HT1080 (cell line): ENCODE measurements at regions not wholly inside any gene's neighbourhood (a gene's known extent, or its start where the extent isn't known, plus 50 kb on each side); places are given as distances from the start of the nearest gene placed in this dataset.
"Not testable (repeated sequence)": the region's sequence is repeated elsewhere in the genome, so short reads cannot be mapped to it uniquely, and the experiment has no call there.

Experiments
- DNase-seq: peaks from one replicate; pipeline ENCODE4 v3.0.0-alpha.2; 2015; ENCODE audit warnings: low read depth

DNA sequence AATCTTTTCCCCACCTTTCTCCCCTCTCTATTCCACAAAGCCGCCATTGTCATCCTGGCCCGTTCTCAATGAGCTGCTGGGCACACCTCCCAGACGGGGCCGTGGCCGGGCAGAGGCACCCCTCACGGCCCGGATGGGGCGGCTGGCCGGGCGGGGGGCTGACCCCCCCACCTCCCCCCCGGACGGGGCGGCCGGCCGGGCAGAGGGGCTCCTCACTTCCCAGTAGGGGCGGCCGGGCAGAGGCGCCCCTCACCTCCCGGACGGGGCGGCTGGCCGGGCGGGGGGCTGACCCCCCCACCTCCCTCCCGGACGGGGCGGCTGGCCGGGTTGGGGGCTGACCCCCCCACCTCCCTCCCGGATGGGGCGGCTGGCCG lies 85.6 kb downstream of the OR2B2 start:
- DNase-seq: not testable (repeated sequence)

DNA sequence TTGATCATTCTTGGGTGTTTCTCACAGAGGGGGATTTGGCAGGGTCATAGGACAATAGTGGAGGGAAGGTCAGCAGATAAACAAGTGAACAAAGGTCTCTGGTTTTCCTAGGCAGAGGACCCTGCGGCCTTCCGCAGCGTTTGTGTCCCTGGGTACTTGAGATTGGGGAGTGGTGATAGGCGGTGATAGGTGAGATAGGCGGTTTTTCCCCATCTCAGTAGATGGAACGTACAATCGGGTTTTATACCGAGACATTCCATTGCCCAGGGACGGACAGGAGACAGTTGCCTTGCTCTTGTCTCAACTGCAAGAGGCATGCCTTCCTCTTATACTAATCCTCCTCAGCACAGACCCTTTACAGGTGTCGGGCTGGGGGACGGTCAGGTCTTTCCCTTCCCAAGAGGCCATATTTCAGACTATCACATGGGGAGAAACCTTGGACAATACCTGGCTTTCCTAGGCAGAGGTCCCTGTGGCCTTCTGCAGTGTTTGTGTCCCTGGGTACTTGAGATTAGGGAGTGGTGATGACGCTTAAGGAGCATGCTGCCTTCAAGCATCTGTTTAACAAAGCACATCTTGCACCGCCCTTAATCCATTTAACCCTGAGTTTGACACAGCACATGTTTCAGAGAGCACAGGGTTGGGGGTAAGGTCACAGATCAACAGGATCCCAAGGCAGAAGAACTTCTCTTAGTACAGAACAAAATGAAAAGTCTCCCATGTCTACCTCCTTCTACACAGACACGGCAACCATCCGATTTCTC lies 86.2 kb downstream of the OR2B2 start:
- not testable (repeated sequence) for DNase-seq

DNA sequence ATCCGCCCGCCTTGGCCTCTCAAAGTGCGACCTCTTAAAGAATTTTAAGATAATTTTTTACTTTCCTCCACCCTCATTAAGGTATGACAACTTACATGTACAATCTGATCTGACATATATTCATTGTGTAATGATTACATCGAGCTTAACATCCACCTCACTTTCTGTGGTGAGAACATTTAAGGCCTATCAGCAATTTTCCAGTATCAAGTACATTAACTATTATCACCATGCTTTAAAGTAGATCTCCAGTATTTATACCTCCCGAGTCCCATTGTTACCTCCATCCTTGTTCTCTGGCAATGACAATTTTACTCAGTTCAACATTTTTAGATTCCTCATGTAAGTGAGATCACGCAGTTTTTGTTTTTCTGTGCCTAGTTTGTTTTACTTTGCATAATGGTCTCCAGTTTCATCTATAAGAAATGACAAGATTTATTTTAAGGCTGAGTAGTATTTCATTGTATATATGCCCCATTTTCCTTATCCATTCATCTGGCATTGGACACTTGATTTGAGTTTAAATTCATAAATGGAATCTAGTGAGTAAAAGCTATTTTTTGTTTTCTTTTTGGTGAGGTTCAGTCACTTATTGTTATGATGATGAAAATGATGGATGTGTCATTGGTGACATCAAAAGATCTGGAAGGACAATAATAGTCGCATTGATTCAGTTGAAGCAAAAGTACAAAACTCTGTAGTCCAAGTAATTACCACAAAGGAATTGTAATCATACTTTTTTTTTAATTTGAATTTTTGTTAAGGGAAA lies 87.0 kb downstream of the OR2B2 start:
- DNase-seq: no peak

DNA sequence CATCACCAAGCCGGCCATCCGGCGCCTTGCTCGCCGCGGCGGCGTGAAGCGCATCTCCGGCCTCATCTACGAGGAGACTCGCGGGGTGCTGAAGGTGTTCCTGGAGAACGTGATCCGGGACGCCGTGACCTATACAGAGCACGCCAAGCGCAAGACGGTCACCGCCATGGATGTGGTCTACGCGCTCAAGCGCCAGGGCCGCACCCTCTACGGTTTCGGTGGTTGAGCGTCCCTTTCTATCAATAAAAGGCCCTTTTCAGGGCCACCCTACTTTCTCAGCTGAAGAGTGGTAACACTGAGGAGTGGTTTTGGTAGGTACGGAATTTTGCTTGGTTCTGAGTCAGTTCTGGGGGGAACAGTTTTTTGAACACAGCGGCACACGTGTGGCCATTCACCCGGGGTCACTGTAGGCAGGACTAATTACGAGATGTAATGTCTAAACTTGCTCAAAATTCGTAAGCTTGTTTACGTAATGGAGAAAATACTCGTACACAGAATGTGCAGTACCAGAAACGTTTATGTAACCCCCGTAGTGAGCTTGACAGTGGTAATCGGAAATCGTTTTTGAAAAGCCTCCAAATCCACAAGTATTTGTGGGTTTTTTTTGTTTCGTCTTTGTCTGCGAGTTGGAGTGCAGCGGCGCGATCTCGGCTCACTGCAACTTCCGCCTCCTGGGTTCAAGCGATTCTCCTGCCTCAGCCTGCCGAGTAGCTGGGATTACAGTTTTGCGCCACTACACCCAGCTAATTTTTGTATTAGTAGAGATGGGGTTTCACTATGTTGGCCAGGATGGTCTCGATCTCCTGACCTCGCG lies 87.8 kb downstream of the OR2B2 start:
- DNase-seq: peak; percentile 77

DNA sequence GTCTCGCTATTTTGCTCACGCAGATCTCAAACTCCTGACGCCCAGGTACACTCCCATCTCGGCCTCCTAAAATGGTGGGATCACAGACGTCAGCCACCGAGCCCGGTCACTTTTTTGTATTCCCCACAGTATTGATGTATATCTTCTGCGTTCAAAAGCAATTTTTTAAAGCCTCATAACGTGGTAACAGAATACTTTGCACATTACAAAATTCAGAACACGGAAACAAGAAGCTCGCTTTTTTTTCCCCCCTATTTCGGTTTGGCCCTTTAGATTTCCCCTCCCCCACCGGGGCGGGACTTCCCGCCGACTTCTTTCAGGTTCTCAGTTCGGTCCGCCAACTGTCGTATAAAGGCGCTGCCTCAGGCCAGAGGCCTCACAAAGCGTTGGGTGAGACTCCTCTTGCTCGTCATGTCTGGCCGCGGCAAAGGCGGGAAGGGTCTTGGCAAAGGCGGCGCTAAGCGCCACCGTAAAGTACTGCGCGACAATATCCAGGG lies 88.4 kb downstream of the OR2B2 start:
- DNase-seq: peak; percentile 62

GRCh38 chr6:27816906-27817305 lies 95.3 kb downstream of the OR2B2 start:
- no peak for DNase-seq

DNA sequence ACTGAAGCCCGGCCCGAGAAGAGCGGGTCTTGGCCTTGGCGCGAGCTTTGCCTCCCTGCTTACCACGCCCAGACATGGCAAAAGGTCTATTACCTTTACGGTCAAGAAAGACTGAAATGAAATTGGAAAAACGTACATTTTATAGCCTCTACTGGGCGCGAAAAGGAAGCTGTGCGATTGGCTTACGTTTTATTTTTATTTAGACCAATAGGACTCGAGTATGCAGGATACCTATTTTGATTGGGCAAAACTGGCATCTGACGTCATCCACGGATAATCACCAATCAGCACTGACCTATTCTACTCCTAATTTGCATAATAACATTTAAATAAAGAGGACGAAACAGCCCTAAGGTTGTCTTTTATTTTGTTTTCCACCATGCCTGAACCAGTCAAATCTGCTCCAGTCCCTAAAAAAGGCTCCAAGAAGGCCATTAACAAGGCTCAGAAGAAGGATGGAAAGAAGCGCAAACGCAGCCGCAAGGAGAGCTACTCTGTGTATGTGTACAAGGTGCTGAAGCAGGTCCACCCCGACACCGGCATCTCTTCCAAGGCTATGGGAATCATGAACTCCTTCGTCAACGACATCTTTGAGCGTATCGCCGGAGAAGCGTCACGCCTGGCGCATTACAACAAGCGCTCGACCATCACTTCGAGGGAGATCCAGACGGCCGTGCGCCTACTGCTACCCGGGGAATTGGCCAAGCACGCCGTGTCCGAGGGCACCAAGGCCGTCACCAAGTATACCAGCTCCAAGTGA lies 97.4 kb downstream of the OR2B2 start:
- peak; percentile 94 for DNase-seq

GRCh38 chr6:27814415-27814664 lies 97.9 kb downstream of the OR2B2 start:
- DNase-seq: not testable (repeated sequence)

- DNase-seq: peak; percentile 42
Observed at GRCh38 chr6:27812805-27813492, 99.2 kb downstream of the OR2B2 start.

GRCh38 chr6:27812078-27812804 lies 100.0 kb downstream of the OR2B2 start:
- DNase-seq: peak; percentile 31

- DNase-seq: no peak
Observed at GRCh38 chr6:27811451-27811772, 100.8 kb downstream of the OR2B2 start.

DNA sequence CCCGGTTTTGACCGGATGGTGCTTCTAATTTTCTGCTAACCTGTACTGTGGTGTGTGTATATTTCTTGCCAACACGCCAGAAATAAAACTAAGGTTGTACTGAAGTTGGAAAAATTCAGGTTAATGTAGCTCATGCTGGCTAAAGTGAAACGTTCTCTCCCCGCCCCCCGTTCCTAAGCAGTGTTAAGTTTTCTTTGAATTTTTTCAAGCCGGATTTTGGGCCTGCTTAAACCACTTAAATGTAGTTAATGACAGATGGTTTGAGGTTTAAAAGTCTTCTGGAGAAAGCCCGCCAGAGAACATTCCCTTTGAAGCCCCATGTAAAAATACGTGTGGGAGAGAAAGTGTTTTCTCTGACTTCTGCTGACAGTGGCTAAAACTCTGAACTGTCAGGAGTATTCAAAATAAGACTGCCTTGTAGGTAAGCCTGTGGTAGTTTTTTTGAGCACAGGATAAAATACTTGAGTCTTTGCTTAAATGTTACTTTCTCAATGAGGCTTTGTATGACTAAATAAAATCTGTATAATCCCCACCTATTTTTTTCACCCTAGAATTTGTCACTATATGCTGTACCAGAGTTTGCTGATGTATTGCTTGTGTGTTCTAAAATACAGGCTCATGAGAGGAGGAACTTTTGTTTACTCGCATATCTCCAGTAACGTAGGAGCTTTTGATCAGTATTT lies 101.3 kb downstream of the OR2B2 start:
- DNase-seq: peak; percentile 72

DNA sequence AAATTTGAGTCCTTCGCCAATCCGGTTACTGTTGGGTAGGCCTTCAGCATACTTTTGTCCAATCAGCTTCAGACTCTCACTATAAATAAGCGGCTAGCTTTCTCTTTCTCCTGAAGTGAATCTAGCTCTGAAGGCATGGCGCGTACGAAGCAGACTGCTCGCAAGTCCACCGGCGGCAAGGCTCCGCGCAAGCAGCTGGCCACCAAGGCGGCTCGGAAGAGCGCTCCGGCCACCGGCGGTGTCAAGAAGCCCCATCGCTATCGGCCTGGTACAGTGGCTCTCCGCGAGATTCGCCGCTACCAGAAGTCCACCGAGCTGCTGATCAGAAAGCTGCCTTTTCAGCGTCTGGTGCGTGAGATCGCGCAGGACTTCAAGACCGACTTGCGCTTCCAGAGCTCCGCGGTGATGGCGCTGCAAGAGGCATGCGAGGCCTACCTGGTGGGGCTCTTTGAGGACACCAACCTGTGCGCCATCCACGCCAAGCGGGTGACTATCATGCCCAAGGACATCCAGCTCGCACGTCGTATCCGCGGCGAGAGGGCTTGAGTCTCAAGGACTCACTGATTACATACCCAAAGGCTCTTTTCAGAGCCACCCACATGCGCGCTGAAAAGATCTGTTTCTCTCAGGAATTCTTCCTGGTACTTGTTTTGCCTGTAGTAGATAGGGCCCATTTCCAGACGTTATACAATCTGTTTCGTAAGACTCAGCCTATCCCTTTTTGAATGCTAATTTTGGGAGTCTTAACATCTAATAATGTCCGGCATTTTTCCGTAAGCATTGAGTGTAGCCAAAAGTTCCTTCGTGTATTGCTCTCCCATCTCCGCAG lies 102.0 kb downstream of the OR2B2 start:
- peak; percentile 97 for DNase-seq

GRCh38 chr6:27809067-27809938 lies 102.9 kb downstream of the OR2B2 start:
- DNase-seq: peak; percentile 21

GRCh38 chr6:27808242-27809066 lies 103.7 kb downstream of the OR2B2 start:
- DNase-seq: peak; percentile 70

- DNase-seq: peak; percentile 98
Observed at GRCh38 chr6:27807441-27808241, 104.6 kb downstream of the OR2B2 start.
